C4-2B (cell line): ENCODE measurements at regions not wholly inside any gene's neighbourhood (a gene's known extent, or its start where the extent isn't known, plus 50 kb on each side); places are given as distances from the start of the nearest gene placed in this dataset.

ENCODE experiments used
- H3K27ac ChIP-seq: fragments of 450-650 bp; 2 replicates; pipeline ENCODE4 v1.5.1; 2017
- ZFX ChIP-seq: fragments of 450-650 bp; IDR thresholded peaks from 2 replicates; pipeline ENCODE4 v1.6.1; 2017
- TF ChIP-seq, protein P1 (sequence below): fragments of 450-650 bp; conservative IDR thresholded peaks from 2 replicates; pipeline ENCODE4 v1.5.1; 2017; ENCODE audit warnings: mild to moderate bottlenecking

DNA sequence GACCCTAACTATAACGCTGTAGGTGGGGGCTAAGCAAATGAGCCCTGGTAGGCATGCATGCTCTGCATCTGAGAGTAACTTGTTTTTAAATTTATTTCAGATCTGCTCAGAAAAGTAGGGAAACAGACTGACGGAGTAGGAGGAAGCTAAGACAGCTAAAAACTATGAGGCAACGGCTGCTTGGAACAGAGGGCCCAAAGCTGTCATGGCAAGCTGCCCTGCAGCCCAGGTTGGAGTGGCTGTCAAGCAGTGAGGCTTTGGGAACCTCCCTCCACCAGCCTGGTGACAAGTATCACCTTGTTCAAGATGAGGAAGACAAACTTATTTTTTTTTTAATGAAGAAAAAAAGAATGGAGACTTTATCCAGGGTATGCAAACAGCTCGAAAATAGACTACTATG, 439.8 kb downstream of the NLGN4X start:
- H3K27ac ChIP-seq: no peak overlapping the region
- no peak for TF ChIP-seq ZFX
- TF ChIP-seq, protein P1, sequence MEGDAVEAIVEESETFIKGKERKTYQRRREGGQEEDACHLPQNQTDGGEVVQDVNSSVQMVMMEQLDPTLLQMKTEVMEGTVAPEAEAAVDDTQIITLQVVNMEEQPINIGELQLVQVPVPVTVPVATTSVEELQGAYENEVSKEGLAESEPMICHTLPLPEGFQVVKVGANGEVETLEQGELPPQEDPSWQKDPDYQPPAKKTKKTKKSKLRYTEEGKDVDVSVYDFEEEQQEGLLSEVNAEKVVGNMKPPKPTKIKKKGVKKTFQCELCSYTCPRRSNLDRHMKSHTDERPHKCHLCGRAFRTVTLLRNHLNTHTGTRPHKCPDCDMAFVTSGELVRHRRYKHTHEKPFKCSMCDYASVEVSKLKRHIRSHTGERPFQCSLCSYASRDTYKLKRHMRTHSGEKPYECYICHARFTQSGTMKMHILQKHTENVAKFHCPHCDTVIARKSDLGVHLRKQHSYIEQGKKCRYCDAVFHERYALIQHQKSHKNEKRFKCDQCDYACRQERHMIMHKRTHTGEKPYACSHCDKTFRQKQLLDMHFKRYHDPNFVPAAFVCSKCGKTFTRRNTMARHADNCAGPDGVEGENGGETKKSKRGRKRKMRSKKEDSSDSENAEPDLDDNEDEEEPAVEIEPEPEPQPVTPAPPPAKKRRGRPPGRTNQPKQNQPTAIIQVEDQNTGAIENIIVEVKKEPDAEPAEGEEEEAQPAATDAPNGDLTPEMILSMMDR: no peak

DNA sequence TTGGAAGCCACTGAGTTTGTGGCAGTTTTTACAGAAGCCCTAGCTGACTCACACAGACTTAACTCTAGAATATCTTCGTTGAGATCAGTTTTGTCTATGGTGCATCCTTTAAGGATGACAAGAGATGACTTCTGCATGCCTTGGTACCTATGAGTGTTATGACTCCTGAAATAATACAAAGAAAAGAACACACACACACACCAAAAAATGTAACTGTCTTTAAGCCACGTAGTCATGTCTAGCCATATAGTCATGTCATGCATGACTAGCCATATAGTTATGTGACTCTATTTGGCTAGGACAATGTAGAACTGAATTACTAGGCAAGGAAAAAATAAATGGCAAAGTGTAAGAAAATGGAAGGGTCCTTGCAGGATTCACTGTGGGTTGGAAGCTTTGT, 447.8 kb downstream of the NLGN4X start:
- H3K27ac ChIP-seq: no peak overlapping the region
- TF ChIP-seq, protein P1: no peak
- no peak for TF ChIP-seq ZFX

DNA sequence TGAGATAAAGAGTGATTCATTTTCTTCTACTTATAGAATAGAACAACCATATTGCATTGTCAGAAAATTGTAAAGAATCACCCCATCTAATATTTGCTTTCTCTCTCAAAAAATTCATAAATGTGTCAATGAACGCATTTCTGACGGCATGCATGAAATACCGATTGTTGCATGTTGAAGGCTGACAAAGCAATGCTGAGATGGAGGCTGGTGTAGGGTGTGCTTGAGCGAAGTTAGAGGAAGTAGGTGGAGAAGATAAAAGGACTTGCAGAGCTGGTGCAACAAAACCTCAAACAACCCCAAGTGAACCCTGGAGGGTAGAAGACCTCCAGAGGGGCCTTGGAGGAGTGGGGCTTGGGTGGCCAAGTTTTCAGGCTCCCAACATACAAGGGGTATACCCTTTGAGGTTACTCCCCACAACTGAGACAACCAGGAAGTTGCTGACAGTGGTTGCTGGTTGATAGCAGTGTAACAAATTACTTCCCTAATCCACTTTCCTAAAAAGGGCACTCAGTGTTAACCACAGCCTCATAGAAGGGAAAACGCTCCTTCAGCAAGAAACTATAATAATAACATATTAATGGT, 452.7 kb downstream of the NLGN4X start:
- H3K27ac ChIP-seq: no peak overlapping the region
- no peak for TF ChIP-seq ZFX
- TF ChIP-seq, protein P1: no peak

DNA sequence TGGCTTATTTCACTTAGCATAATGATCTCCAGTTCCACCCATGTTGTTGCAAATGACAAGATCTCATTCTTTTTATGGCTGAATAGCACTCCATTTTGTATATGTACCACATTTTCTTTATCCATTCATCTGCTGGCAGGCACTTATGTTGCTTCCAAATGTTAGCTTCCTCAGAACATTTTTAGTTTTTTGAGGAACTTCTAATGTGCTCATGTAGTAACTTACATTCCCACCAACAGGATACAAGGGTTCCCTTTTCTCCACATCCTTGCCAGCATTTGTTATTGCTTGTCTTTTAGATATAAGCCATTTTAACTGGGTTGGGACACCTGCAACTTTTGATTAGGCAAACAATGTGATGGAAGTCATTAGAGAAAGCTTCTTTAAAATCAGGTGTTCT, 454.2 kb downstream of the NLGN4X start:
- TF ChIP-seq, protein P1: no peak
- no peak for TF ChIP-seq ZFX
- H3K27ac ChIP-seq: no peak overlapping the region

DNA sequence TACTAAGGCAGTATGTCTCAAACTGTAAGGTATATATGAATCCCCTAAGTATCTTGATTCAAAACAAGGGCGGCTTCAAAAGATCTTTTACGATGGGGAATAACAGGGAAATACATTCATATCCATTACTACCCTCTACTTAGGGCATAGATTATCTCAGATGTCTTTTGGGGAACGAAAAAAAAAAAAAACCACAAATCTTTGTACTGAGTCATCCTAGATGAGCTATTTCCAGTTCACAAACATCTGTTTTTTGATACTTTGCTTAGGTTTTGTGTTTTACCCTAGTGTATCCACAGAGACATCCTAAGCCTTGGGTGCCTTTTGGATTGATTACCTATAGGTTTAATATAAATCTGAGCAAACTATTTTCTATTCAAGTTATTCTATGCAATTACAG, 457.2 kb downstream of the NLGN4X start:
- H3K27ac ChIP-seq: no peak overlapping the region
- TF ChIP-seq, protein P1: no peak
- TF ChIP-seq ZFX: no peak

DNA sequence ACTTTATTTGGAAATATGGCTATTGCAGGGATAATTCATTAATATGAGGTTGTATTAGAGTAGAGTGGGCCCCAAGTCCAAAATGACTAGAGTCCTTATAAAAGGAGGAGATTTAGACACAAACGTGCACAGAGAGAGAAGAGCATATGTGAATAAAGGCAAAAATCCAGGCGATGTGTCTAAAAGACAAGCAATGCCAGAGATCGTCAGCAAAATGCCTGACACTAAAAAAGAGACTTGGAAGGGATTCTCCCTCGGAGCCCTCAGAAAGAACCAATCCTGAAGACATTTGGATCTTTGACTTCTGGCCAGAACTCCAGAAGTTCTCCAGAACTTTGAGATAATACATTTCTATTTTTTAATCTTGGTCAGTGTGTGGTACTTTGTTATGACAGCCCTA, 472.1 kb downstream of the NLGN4X start:
- H3K27ac ChIP-seq: no peak overlapping the region
- TF ChIP-seq ZFX: no peak
- TF ChIP-seq, protein P1: no peak

DNA sequence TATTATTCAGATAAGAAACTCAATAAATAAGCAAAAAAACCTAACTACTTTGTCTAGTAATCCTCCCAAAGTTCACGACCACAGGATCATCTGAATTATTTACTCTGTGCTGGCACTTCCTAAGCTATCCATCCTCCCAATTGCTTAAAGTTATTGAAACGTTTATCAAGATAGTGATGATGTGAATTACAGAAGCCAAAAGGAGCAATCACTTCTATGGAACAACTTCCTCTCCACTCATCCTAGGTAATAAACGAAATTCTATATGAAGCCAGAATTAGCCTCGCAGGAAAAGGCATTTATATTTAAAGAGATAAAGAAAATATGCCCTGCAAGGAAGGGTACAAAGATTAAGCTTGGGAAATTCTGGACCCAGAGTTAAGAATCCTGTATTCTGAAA, 475.4 kb downstream of the NLGN4X start:
- no peak overlapping the region for H3K27ac ChIP-seq
- no peak for TF ChIP-seq ZFX
- TF ChIP-seq, protein P1: no peak
